HL-60 (cell line): ENCODE measurements at regions not wholly inside any gene's neighbourhood (a gene's known extent, or its start where the extent isn't known, plus 50 kb on each side); places are given as distances from the start of the nearest gene placed in this dataset.

ENCODE experiments used
- GABPA ChIP-seq: IDR thresholded peaks from 2 replicates; pipeline ENCODE4 v1.6.1; 2012; ENCODE audit warnings: low read depth
- POLR2AphosphoS5 ChIP-seq: IDR thresholded peaks from 2 replicates; pipeline ENCODE4 v1.6.1; 2012; ENCODE audit warnings: low read depth
- REST ChIP-seq: IDR thresholded peaks from 2 replicates; pipeline ENCODE4 v1.6.1; 2012; ENCODE audit warnings: low read depth; ENCODE audit not compliant: insufficient replicate concordance
- SPI1 ChIP-seq: IDR thresholded peaks from 2 replicates; pipeline ENCODE4 v1.6.1; 2012; ENCODE audit warnings: low read depth, mild to moderate bottlenecking, borderline replicate concordance
- TF ChIP-seq, protein P1 (sequence below): IDR thresholded peaks from one replicate; pipeline ENCODE4 v1.5.1; 2011; ENCODE audit warnings: low read length, control low read depth, inconsistent platforms; ENCODE audit not compliant: insufficient read depth

DNA sequence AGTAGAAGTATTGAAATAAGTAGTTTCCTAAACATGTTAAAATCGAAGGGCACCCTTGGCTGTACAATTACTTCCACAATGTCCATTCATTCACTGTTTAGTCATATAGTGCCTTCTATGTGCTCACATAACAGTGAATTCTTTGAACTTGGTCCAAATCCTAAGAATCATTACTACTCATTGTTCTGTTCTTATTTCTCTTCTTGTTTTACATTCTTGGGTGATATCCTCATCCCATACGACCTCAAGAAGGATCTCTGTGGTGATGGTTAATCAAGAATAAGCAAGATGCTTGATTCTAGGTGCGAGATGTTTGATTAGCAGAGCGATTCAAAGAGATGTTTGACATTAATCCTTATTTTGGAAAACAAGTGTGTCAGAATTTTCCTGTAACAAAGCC is 667.4 kb upstream of the ZP4 start:
- TF ChIP-seq REST (no peak), POLR2AphosphoS5 (no peak), SPI1 (no peak), GABPA (no peak)
- TF ChIP-seq, protein P1, sequence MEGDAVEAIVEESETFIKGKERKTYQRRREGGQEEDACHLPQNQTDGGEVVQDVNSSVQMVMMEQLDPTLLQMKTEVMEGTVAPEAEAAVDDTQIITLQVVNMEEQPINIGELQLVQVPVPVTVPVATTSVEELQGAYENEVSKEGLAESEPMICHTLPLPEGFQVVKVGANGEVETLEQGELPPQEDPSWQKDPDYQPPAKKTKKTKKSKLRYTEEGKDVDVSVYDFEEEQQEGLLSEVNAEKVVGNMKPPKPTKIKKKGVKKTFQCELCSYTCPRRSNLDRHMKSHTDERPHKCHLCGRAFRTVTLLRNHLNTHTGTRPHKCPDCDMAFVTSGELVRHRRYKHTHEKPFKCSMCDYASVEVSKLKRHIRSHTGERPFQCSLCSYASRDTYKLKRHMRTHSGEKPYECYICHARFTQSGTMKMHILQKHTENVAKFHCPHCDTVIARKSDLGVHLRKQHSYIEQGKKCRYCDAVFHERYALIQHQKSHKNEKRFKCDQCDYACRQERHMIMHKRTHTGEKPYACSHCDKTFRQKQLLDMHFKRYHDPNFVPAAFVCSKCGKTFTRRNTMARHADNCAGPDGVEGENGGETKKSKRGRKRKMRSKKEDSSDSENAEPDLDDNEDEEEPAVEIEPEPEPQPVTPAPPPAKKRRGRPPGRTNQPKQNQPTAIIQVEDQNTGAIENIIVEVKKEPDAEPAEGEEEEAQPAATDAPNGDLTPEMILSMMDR, result no peak
